WERI-Rb-1 (cell line): ENCODE measurements at regions not wholly inside any gene's neighbourhood (a gene's known extent, or its start where the extent isn't known, plus 50 kb on each side); places are given as distances from the start of the nearest gene placed in this dataset.
A peak's percentile ranks its signal among the peaks of the same experiment; 100 is the strongest.
"Not testable (repeated sequence)": the region's sequence is repeated elsewhere in the genome, so short reads cannot be mapped to it uniquely, and the experiment has no call there.

Experiments
- DNase-seq: peaks from one replicate; pipeline ENCODE4 v3.0.0-alpha.2; 2020
- H3K27ac ChIP-seq: fragments of 250-450 bp; sonication (Bioruptor Pico); 2 replicates; pipeline ENCODE4 v1.5.1; 2020; ENCODE audit warnings: mild to moderate bottlenecking, moderate library complexity
- H3K27me3 ChIP-seq: fragments of 250-450 bp; sonication (Bioruptor Pico); 2 replicates; pipeline ENCODE4 v1.5.1; 2021; ENCODE audit warnings: mild to moderate bottlenecking, low read depth, moderate library complexity; ENCODE audit not compliant: insufficient read depth, severe bottlenecking
- H3K36me3 ChIP-seq: fragments of 250-450 bp; sonication (Bioruptor Pico); 2 replicates; pipeline ENCODE4 v1.5.1; 2020; ENCODE audit warnings: mild to moderate bottlenecking, moderate library complexity
- H3K4me3 ChIP-seq: 2 replicates; pipeline ENCODE4 v1.5.1; 2011; ENCODE audit warnings: low read depth, mild to moderate bottlenecking, control low read depth, low read length
- H3K9me3 ChIP-seq: fragments of 250-450 bp; sonication (Bioruptor Pico); 2 replicates; pipeline ENCODE4 v1.5.1; 2021; ENCODE audit warnings: mild to moderate bottlenecking, moderate library complexity; ENCODE audit not compliant: severe bottlenecking
- TF ChIP-seq, protein P1 (sequence below): IDR thresholded peaks from 2 replicates; pipeline ENCODE4 v1.5.1; 2011; ENCODE audit warnings: low read depth, mild to moderate bottlenecking, control low read depth, inconsistent platforms, low read length

DNA sequence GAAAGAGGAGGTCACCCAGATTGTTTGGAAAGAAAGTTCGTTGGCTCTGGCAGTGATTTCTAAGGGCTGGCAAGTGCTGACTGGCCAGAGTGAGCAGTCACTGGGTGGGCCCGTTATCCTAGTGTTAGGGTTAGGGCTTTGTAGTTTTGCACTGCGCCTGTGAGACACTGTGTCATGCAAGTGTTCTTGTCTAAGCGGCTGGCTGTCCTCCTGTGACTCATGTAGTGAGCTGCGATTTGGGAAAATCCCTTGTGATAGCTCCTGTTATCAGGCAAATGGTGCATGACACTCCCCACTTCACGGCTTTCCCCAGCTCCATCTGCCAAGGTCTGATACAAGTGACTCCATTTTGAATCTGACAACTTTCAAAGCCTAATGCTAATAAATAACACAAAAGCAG is 526.0 kb upstream of the ADAMTS16 start:
- DNase-seq = peak; percentile 63
- no peak overlapping the region for H3K27ac ChIP-seq
- peaks cover 4% of the 10 kb centered on the region for H3K27me3 ChIP-seq

DNA sequence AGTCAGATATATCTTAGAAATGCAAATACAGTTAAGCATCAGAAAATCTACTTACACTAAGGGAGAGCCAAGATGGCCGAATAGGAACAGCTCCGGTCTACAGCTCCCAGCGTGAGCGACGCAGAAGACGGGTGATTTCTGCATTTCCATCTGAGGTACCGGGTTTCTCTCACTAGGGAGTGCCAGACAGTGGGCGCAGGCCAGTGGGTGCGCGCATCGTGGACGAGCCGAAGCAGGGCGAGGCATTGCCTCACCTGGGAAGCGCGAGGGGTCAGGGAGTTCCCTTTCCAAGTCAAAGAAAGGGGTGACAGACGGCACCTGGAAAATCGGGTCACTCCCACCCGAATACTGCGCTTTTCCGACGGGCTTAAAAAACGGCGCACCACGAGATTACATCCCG is 524.8 kb upstream of the ADAMTS16 start:
- DNase-seq, H3K27ac ChIP-seq, H3K9me3 ChIP-seq, H3K27me3 ChIP-seq, H3K4me3 ChIP-seq, H3K36me3 ChIP-seq: not testable (repeated sequence)

More for the DNA sequence above, 526.0 kb upstream of the ADAMTS16 start:
- no peak overlapping the region for H3K4me3 ChIP-seq
- TF ChIP-seq, protein P1, sequence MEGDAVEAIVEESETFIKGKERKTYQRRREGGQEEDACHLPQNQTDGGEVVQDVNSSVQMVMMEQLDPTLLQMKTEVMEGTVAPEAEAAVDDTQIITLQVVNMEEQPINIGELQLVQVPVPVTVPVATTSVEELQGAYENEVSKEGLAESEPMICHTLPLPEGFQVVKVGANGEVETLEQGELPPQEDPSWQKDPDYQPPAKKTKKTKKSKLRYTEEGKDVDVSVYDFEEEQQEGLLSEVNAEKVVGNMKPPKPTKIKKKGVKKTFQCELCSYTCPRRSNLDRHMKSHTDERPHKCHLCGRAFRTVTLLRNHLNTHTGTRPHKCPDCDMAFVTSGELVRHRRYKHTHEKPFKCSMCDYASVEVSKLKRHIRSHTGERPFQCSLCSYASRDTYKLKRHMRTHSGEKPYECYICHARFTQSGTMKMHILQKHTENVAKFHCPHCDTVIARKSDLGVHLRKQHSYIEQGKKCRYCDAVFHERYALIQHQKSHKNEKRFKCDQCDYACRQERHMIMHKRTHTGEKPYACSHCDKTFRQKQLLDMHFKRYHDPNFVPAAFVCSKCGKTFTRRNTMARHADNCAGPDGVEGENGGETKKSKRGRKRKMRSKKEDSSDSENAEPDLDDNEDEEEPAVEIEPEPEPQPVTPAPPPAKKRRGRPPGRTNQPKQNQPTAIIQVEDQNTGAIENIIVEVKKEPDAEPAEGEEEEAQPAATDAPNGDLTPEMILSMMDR = no peak
- no peaks in the 10 kb centered on the region for H3K9me3 ChIP-seq
- H3K36me3 ChIP-seq = no peaks in the 10 kb centered on the region

- no peak overlapping the region for H3K27ac ChIP-seq
- no peaks in the 10 kb centered on the region for H3K9me3 ChIP-seq
- peaks cover 11% of the 10 kb centered on the region for H3K27me3 ChIP-seq
- TF ChIP-seq, protein P1 = no peak
- H3K36me3 ChIP-seq = no peaks in the 10 kb centered on the region
- no peak overlapping the region for H3K4me3 ChIP-seq
- no peak for DNase-seq
Measured at GRCh38 chr5:4625206-4625896, 514.8 kb upstream of the ADAMTS16 start.

DNA sequence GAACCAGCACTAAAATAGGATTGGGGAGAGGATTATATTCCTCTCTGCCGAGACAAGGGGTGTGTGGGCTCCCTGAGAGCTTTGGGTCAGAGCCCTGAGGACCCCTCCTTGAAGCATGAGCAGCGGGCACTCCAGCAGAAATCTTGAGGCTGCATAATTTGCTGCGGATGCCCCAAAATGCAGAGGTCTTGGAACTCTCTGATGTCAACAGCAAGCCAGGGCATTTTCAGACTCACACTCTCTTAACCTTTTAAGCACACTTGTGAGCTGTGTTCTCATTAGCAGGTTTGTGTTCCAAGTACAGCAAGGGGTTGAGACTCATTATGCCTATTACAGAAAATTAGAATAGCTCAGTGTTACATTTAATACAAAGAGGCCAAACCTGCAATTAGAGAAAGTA is 513.0 kb upstream of the ADAMTS16 start:
- H3K4me3 ChIP-seq = no peak overlapping the region
- DNase-seq = no peak
- TF ChIP-seq, protein P1 = no peak
- H3K27me3 ChIP-seq = peaks cover 11% of the 10 kb centered on the region
- no peaks in the 10 kb centered on the region for H3K9me3 ChIP-seq
- H3K36me3 ChIP-seq = no peaks in the 10 kb centered on the region
- H3K27ac ChIP-seq = no peak overlapping the region

DNA sequence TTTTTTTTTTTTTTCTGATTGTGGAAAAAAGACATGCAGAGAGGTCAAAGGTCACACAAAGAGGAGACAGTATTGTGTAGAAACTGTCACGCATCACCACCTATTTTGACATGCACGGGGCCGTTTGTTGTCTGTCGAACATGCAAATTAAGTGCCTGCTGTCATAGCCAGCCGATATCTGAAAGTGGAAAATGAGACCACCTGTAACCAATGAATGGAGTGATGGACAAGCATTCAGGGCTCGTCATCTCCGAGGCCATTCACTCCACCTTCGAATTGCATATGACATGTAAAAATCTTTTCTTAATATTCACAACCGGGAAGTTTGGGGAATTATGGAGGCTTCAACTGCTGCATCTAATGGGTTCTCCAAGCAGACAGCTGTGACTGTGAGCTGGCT is 512.2 kb upstream of the ADAMTS16 start:
- Histone ChIP-seq H3K27me3 (peaks cover 11% of the 10 kb centered on the region), H3K9me3 (no peaks in the 10 kb centered on the region), H3K36me3 (no peaks in the 10 kb centered on the region), H3K4me3 (no peak overlapping the region), H3K27ac (no peak overlapping the region)
- TF ChIP-seq, protein P1 = no peak
- no peak for DNase-seq

DNA sequence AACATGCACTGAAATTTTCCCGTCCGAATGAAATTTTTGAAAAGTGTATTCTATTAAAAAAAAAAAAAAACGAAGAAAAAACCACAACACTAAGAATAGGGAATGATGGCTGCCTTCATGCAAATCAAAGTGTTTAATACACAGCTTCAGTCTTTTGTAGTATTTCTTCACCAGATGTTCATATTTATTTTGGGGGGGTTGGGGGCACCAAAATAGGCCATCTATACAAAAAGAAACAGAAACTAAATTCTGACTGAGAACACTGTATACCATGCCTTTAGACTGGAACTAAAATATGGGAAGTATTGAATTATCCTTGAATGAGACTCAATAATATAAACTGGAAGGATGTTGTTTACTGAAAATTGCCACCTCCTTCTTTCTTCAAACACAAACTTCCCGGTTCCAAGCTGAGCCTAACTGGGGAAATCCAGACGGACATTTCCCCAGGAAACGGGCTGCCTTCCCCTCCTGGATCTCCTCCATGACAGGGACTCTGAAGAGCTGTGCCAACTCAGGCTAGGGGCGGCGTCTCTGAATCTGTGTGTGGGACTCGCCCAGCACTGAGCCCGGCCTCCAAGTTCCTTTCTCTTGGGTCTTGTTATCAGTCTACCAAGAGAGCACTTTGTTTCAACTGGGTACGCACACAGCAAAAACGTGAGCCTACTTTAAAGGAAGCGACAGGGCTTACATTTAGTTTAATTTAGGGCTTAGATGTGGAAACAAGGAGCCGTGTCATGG is 511.3 kb upstream of the ADAMTS16 start:
- TF ChIP-seq, protein P1 = no peak
- Histone ChIP-seq H3K9me3 (no peaks in the 10 kb centered on the region), H3K4me3 (no peak overlapping the region), H3K27ac (no peak overlapping the region), H3K27me3 (peaks cover 15% of the 10 kb centered on the region), H3K36me3 (no peaks in the 10 kb centered on the region)
- no peak for DNase-seq
